Glutamatergic neuron (in vitro differentiated cells): ENCODE measurements at regions not wholly inside any gene's neighbourhood (a gene's known extent, or its start where the extent isn't known, plus 50 kb on each side); places are given as distances from the start of the nearest gene placed in this dataset.

Source experiments
- DNase-seq: peaks from one replicate; pipeline ENCODE4 v3.0.0; 2022
- H3K27ac Mint-ChIP-seq: one replicate; pipeline ENCODE4 v1.8.0; 2020; ENCODE audit warnings: mild to moderate bottlenecking, mixed read lengths, inconsistent platforms; ENCODE audit not compliant: unreplicated experiment
- H3K27me3 Mint-ChIP-seq: one replicate; pipeline ENCODE4 v1.8.0; 2020; ENCODE audit warnings: mild to moderate bottlenecking, moderate library complexity, mixed read lengths, inconsistent platforms; ENCODE audit not compliant: unreplicated experiment
- H3K36me3 Mint-ChIP-seq: one replicate; pipeline ENCODE4 v1.8.0; 2020; ENCODE audit warnings: mild to moderate bottlenecking, mixed read lengths, inconsistent platforms; ENCODE audit not compliant: unreplicated experiment
- H3K4me1 Mint-ChIP-seq: one replicate; pipeline ENCODE4 v1.8.0; 2020; ENCODE audit warnings: mild to moderate bottlenecking, low read depth, mixed read lengths, inconsistent platforms; ENCODE audit not compliant: unreplicated experiment
- H3K4me3 Mint-ChIP-seq: one replicate; pipeline ENCODE4 v1.8.0; 2020; ENCODE audit warnings: mild to moderate bottlenecking, mixed read lengths, inconsistent platforms; ENCODE audit not compliant: unreplicated experiment
- H3K9me3 Mint-ChIP-seq: one replicate; pipeline ENCODE4 v1.8.0; 2020; ENCODE audit warnings: mild to moderate bottlenecking, moderate library complexity, mixed read lengths, inconsistent platforms; ENCODE audit not compliant: unreplicated experiment
- CTCF ChIP-seq: fragments of 200-600 bp; sonication (generic); IDR thresholded peaks from one replicate; pipeline ENCODE4 v1.5.0; 2021; ENCODE audit not compliant: partially characterized antibody, unreplicated experiment

- Mint-ChIP-seq H3K36me3 (no peaks in the 10 kb centered on the region), H3K27ac (no peak overlapping the region), H3K4me1 (peaks cover 14% of the 10 kb centered on the region), H3K4me3 (no peak overlapping the region), H3K27me3 (no peaks in the 10 kb centered on the region), H3K9me3 (no peaks in the 10 kb centered on the region)
- no peak for TF ChIP-seq CTCF
- no peak for DNase-seq
Measured at GRCh38 chr3:29140666-29141065, 140.2 kb upstream of the RBMS3 start.

GRCh38 chr3:29141197-29141917 lies 139.5 kb upstream of the RBMS3 start:
- no peaks in the 10 kb centered on the region for H3K9me3 Mint-ChIP-seq
- H3K4me3 Mint-ChIP-seq: no peak overlapping the region

GRCh38 chr3:29141918-29142275 lies 139.0 kb upstream of the RBMS3 start:
- Mint-ChIP-seq H3K4me3 (no peak overlapping the region), H3K27me3 (no peaks in the 10 kb centered on the region), H3K36me3 (no peaks in the 10 kb centered on the region), H3K9me3 (no peaks in the 10 kb centered on the region), H3K27ac (no peak overlapping the region), H3K4me1 (peaks cover 14% of the 10 kb centered on the region)
- TF ChIP-seq CTCF: no peak
- no peak for DNase-seq

More at GRCh38 chr3:29141197-29141917, 139.5 kb upstream of the RBMS3 start:
- H3K27ac Mint-ChIP-seq: no peak overlapping the region
- H3K36me3 Mint-ChIP-seq: no peaks in the 10 kb centered on the region
- no peak for TF ChIP-seq CTCF
- H3K4me1 Mint-ChIP-seq: peaks cover 14% of the 10 kb centered on the region
- H3K27me3 Mint-ChIP-seq: no peaks in the 10 kb centered on the region
- no peak for DNase-seq

- no peak for TF ChIP-seq CTCF
Measured at GRCh38 chr3:29143151-29143550, 137.7 kb upstream of the RBMS3 start.

GRCh38 chr3:29144361-29144760 lies 136.5 kb upstream of the RBMS3 start:
- no peak for TF ChIP-seq CTCF
- no peaks in the 10 kb centered on the region for H3K9me3 Mint-ChIP-seq
- peak overlapping the region; percentile 0 for H3K27ac Mint-ChIP-seq
- H3K4me3 Mint-ChIP-seq: no peak overlapping the region
- DNase-seq: no peak
- no peaks in the 10 kb centered on the region for H3K36me3 Mint-ChIP-seq
- H3K4me1 Mint-ChIP-seq: peaks cover 14% of the 10 kb centered on the region
- no peaks in the 10 kb centered on the region for H3K27me3 Mint-ChIP-seq

More at GRCh38 chr3:29143151-29143550, 137.7 kb upstream of the RBMS3 start:
- no peak overlapping the region for H3K27ac Mint-ChIP-seq
- no peaks in the 10 kb centered on the region for H3K9me3 Mint-ChIP-seq
- H3K27me3 Mint-ChIP-seq: no peaks in the 10 kb centered on the region
- H3K4me3 Mint-ChIP-seq: no peak overlapping the region
- DNase-seq: no peak
- H3K36me3 Mint-ChIP-seq: no peaks in the 10 kb centered on the region
- peaks cover 14% of the 10 kb centered on the region for H3K4me1 Mint-ChIP-seq
